HCT116 (cell line): ENCODE measurements at regions not wholly inside any gene's neighbourhood (a gene's known extent, or its start where the extent isn't known, plus 50 kb on each side); places are given as distances from the start of the nearest gene placed in this dataset.

Source experiments
- ATAC-seq: fragments of 200-7000 bp; cut with Tn5 transposase; 2 replicates; pipeline ENCODE4 v1.9.1; 2020; ENCODE audit warnings: mild to moderate bottlenecking, moderate library complexity
- BruUV-seq: library from RNA; stranded (reverse); fragments of 400-500 nt; replicated peaks from 2 replicates; lab custom pipeline; 2021; lab: Mats Ljungman, UMichigan
- CTCF ChIA-PET: fragments of 300-600 bp; sonication (Branson Sonifier 250); formaldehyde crosslinking; loops from one replicate; lab custom pipeline; 2021; ENCODE audit warnings: antibody characterized with exemption; lab: Charles Lee
- POLR2A ChIA-PET: fragments of 300-600, 350-600 bp; sonication (Branson Sonifier 250); formaldehyde crosslinking; loops from one replicate; lab custom pipeline; 2021; ENCODE audit warnings: antibody characterized with exemption; lab: Charles Lee
- RAD21 ChIA-PET, 2 experiments: fragments of 300-600 bp; sonication (Branson Sonifier 250); formaldehyde crosslinking; loops; one replicate each; lab custom pipeline; 2023; ENCODE audit warnings: low total read pairs in 2 of 2; ENCODE audit not compliant: uncharacterized antibody in 2 of 2, unreplicated experiment in 2 of 2, low non-redundant PET in 1 of 2; lab: Charles Lee
- DNase-seq: peaks from one replicate; pipeline ENCODE4 v3.0.0-alpha.2; 2010; ENCODE audit warnings: low read depth, low spot score
- H2AFZ ChIP-seq: fragments of 200-600 bp; shearing (Covaris generic), sonication (generic); 2 replicates; pipeline ENCODE4 v1.6.1; 2017; ENCODE audit warnings: low read depth, mixed run types, mixed read lengths, antibody characterized with exemption, low read length; ENCODE audit not compliant: poor library complexity, severe bottlenecking
- H3K27ac ChIP-seq: 2 replicates; pipeline ENCODE4 v1.5.1; 2012; ENCODE audit warnings: low read depth, low read length
- H3K27me3 ChIP-seq: fragments of 200-600 bp; sonication (generic); 2 replicates; pipeline ENCODE4 v1.6.1; 2016; ENCODE audit warnings: mixed run types, low read length, mixed read lengths; ENCODE audit not compliant: insufficient read depth
- H3K36me3 ChIP-seq, 2 experiments: fragments of 200-500 bp in 1 of 2; fragments of 200-600 bp in 1 of 2; sonication (Bioruptor generic) in 1 of 2; sonication (generic) in 1 of 2; 2 replicates each; pipeline versions ENCODE4 v1.5.1 to v1.6.1; 2014 to 2016; ENCODE audit warnings: low read length in 2 of 2, inconsistent platforms in 1 of 2, mixed read lengths in 1 of 2, mixed run types in 1 of 2; ENCODE audit not compliant: insufficient read depth in 2 of 2, control insufficient read depth in 1 of 2
- H3K4me1 ChIP-seq, 2 experiments: fragments of 200-600 bp in 1 of 2; sonication (generic) in 1 of 2; 2 replicates each; pipeline versions ENCODE4 v1.5.1 to v1.6.1; 2012 to 2017; ENCODE audit warnings: low read length in 2 of 2, inconsistent platforms in 1 of 2, mild to moderate bottlenecking in 1 of 2, mixed read lengths in 1 of 2, mixed run types in 1 of 2, moderate library complexity in 1 of 2; ENCODE audit not compliant: insufficient read depth in 2 of 2, control insufficient read depth in 1 of 2
- H3K4me2 ChIP-seq: fragments of 200-600 bp; sonication (generic); 2 replicates; pipeline ENCODE4 v1.6.1; 2017; ENCODE audit warnings: mixed run types, low read length, mixed read lengths
- H3K4me3 ChIP-seq, 2 experiments: fragments of 200-600 bp in 1 of 2; sonication (generic) in 1 of 2; replicated peaks in 1 of 2; 2 replicates each; pipeline ENCODE4 v1.5.1; 2011 to 2016; ENCODE audit warnings: low read length in 2 of 2, control low read depth in 1 of 2, low read depth in 1 of 2, mild to moderate bottlenecking in 1 of 2, mixed read lengths in 1 of 2, mixed run types in 1 of 2
- H3K79me2 ChIP-seq: fragments of 200-600 bp; sonication (generic); 2 replicates; pipeline ENCODE4 v1.6.1; 2017; ENCODE audit warnings: mild to moderate bottlenecking, mixed run types, low read length, moderate library complexity, mixed read lengths; ENCODE audit not compliant: insufficient read depth
- H3K9ac ChIP-seq: fragments of 200-600 bp; sonication (generic); 2 replicates; pipeline ENCODE4 v1.6.1; 2016; ENCODE audit warnings: low read length, mixed read lengths
- H3K9me2 ChIP-seq: fragments of 200-600 bp; sonication (generic), shearing (Covaris generic); 2 replicates; pipeline ENCODE4 v1.6.1; 2017; ENCODE audit warnings: mixed run types, mild to moderate bottlenecking, moderate library complexity; ENCODE audit not compliant: insufficient read depth
- H3K9me3 ChIP-seq, 2 experiments: fragments of 200-500 bp in 1 of 2; fragments of 200-600 bp in 1 of 2; sonication (Bioruptor generic) in 1 of 2; sonication (generic) in 1 of 2; 2 replicates each; pipeline ENCODE4 v1.6.1; 2014 to 2017; ENCODE audit warnings: low read length in 2 of 2, mixed read lengths in 2 of 2, inconsistent platforms in 1 of 2, low read depth in 1 of 2, mild to moderate bottlenecking in 1 of 2, mixed run types in 1 of 2, moderate library complexity in 1 of 2; ENCODE audit not compliant: control insufficient read depth in 1 of 2, insufficient read depth in 1 of 2
- H4K20me1 ChIP-seq: fragments of 200-600 bp; sonication (generic), shearing (Covaris generic); 2 replicates; pipeline ENCODE4 v1.6.1; 2017; ENCODE audit warnings: mixed run types, mild to moderate bottlenecking, moderate library complexity; ENCODE audit not compliant: insufficient read depth
- POLR2A ChIP-seq: IDR thresholded peaks from 2 replicates; pipeline ENCODE4 v1.7.0; 2011; ENCODE audit warnings: borderline replicate concordance; ENCODE audit not compliant: insufficient read depth, insufficient read length; ENCODE audit errors: extremely low read depth
- RAD21 ChIP-seq: IDR thresholded peaks from 2 replicates; pipeline ENCODE4 v1.6.1; 2012; ENCODE audit warnings: low read depth, mild to moderate bottlenecking
- intact Hi-C: fragments of 100-400 bp; cut with micrococcal nuclease; formaldehyde crosslinking; loops from 2 replicates; pipeline ENCODE4 v1.10.0; 2022
- TF ChIP-seq, protein P1 (sequence below): IDR thresholded peaks from 2 replicates; pipeline ENCODE4 v1.6.1; 2012
- TF ChIP-seq, protein P2 (sequence below), 3 experiments: fragments of 200-600 bp in 1 of 3; sonication (generic) in 1 of 3; IDR thresholded peaks in 2 of 3; conservative IDR thresholded peaks in 1 of 3; 2 replicates each; pipeline ENCODE4 v1.5.1; 2012 to 2017; ENCODE audit warnings: low read depth in 2 of 3, low read length in 2 of 3, antibody characterized with exemption in 1 of 3, borderline replicate concordance in 1 of 3, control low read depth in 1 of 3, mild to moderate bottlenecking in 1 of 3, mixed read lengths in 1 of 3, mixed run types in 1 of 3, moderate library complexity in 1 of 3; ENCODE audit not compliant: insufficient read depth in 1 of 3

DNA sequence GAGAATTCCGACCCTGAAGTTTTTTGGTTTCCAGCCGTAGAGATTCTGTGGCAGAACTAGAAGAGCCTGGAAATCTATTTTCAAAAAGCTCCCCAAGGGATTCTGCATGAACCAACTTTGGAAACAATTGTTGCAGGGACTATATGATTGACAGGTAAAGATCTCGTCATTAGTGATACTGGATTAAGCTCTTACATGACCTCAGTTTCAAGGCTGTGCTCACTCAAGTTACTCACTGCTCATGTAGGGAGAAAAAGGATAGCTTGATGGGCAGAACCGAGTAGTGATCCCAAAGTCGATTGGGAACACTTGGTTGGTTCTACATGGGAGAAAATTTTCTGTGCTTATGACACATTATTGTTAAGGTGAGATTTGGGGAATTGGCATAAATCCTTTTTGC lies 142.3 kb upstream of the RASGRP1 start:
- H3K4me1 ChIP-seq = peaks cover 3 to 10% of the 10 kb centered on the region in 2 experiments; a peak in 1 of 4 replicates
- H3K36me3 ChIP-seq = no peaks in the 10 kb centered on the region
- BruUV-seq = no TSS peak
- H3K9ac ChIP-seq = no peak overlapping the region
- ChIA-PET CTCF (interaction anchor here (1.0 to 3.5 kb wide), 8 partner anchors 7 to 1050 kb away, joined by 5 to 26 read pairs (median 6); partner anchors contain the start of gene THBS1), POLR2A (no interaction called here), RAD21 (interaction anchor here in 1 of 2 experiments (0.8 kb wide), 1 partner anchor 18 kb away, joined by 5 read pairs; no protein-coding TSS in a partner anchor)
- ATAC-seq = no peak
- intact Hi-C loops = loop anchor here (1.0 to 10.0 kb wide), 5 partner anchors 110 to 1565 kb away; partner anchors contain the start of gene THBS1
- no peaks in the 10 kb centered on the region for H3K9me2 ChIP-seq
- no peak overlapping the region for H3K4me3 ChIP-seq
- H3K27ac ChIP-seq = no peak overlapping the region
- no peak overlapping the region for H2AFZ ChIP-seq
- no peak for TF ChIP-seq POLR2A
- H3K27me3 ChIP-seq = peaks cover 20% of the 10 kb centered on the region
- DNase-seq = no peak
- no peaks in the 10 kb centered on the region for H3K79me2 ChIP-seq
- H3K9me3 ChIP-seq = no peaks in the 10 kb centered on the region
- no peaks in the 10 kb centered on the region for H4K20me1 ChIP-seq
- no peak overlapping the region for H3K4me2 ChIP-seq

DNA sequence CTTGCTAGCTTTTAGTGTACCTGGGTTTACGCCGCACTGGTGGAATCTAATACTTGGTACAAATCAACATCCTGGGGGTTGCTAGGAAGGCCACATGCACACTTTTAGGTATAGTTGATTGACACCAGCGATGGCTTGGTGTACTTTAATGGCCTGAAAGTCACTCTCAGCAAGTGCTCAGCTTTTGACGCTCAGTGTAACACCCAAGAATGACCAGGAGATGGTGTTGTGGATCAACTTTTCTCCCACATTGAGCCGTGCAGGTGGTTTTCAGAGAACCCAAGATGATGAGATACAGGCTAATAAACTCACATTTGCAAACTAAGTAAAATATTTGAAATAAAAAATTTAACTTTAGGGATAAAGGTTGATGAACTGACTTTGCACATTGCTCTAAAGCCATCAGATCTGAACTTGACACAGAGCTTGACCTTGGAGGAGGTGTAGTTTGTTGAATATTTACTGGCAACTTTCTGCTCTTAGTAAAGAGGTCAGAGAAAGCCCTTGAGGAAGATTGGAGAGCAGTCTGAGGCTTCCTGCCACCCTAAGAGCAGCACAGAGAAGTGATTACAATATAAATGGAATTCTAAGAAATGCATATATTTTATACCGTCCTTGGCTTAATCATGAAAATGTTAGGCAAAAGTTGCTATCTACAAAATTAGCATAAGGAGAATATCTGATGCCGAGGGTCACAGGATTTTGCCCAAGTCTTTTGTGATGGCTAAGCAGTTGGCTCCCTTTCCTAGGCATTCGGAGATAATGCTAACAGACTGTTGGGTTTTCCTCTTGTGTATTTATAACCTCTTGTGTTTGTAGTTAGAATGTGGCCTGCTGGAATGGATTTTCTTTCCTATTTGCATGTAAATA lies 143.4 kb upstream of the RASGRP1 start:
- ChIA-PET CTCF (interaction anchor here (0.7 to 3.5 kb wide), 9 partner anchors 8 to 1049 kb away, joined by 3 to 26 read pairs (median 6); partner anchors contain the start of gene THBS1), RAD21 (interaction anchor here in 1 of 2 experiments (0.8 kb wide), 1 partner anchor 16 kb away, joined by 5 read pairs; no protein-coding TSS in a partner anchor), POLR2A (no interaction called here)
- DNase-seq = peak; percentile 53
- Histone ChIP-seq H3K9me2 (no peaks in the 10 kb centered on the region), H3K27ac (no peak overlapping the region), H3K4me2 (no peak overlapping the region), H4K20me1 (no peaks in the 10 kb centered on the region), H2AFZ (no peak overlapping the region), H3K79me2 (no peaks in the 10 kb centered on the region), H3K36me3 (no peaks in the 10 kb centered on the region), H3K9me3 (no peaks in the 10 kb centered on the region), H3K9ac (no peak overlapping the region), H3K4me1 (no peaks in the 10 kb centered on the region), H3K27me3 (peaks cover 20% of the 10 kb centered on the region), H3K4me3 (no peak overlapping the region)
- intact Hi-C loops = loop anchor here (1.0 to 10.0 kb wide), 6 partner anchors 109 to 1564 kb away; partner anchors contain the start of gene THBS1
- TF ChIP-seq RAD21 = peak; percentile 69
- TF ChIP-seq, protein P1, sequence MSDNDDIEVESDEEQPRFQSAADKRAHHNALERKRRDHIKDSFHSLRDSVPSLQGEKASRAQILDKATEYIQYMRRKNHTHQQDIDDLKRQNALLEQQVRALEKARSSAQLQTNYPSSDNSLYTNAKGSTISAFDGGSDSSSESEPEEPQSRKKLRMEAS = no peak
- TF ChIP-seq, protein P2, sequence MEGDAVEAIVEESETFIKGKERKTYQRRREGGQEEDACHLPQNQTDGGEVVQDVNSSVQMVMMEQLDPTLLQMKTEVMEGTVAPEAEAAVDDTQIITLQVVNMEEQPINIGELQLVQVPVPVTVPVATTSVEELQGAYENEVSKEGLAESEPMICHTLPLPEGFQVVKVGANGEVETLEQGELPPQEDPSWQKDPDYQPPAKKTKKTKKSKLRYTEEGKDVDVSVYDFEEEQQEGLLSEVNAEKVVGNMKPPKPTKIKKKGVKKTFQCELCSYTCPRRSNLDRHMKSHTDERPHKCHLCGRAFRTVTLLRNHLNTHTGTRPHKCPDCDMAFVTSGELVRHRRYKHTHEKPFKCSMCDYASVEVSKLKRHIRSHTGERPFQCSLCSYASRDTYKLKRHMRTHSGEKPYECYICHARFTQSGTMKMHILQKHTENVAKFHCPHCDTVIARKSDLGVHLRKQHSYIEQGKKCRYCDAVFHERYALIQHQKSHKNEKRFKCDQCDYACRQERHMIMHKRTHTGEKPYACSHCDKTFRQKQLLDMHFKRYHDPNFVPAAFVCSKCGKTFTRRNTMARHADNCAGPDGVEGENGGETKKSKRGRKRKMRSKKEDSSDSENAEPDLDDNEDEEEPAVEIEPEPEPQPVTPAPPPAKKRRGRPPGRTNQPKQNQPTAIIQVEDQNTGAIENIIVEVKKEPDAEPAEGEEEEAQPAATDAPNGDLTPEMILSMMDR (IDR thresholded peaks at IDR 0.05 in 2 of 3, conservative IDR thresholded peaks at IDR 0.05 in 1 of 3; ENCODE audit: borderline replicate concordance in 1 of 3, insufficient read depth in 1 of 3, low read depth in 2 of 3, low read length in 2 of 3) = peak; percentile 40 to 70 (median 67); a peak in 5 of 6 replicates
- peak; percentile 95 for ATAC-seq
- no TSS peak for BruUV-seq
